Uterus (tissue), 3 donors: ENCODE measurements at regions not wholly inside any gene's neighbourhood (a gene's known extent, or its start where the extent isn't known, plus 50 kb on each side); places are given as distances from the start of the nearest gene placed in this dataset.

Experiments used
- DNase-seq, 2 donors: peaks; one replicate each; pipeline ENCODE4 v3.0.0-alpha.2; 2019 to 2020
- H3K27ac ChIP-seq, 2 donors: fragments of 200-600 bp; sonication (generic); 1 replicate in 1 of 2; 2 replicates in 1 of 2; pipeline ENCODE4 v1.5.1; 2016 to 2018
- H3K27me3 ChIP-seq, 2 donors: fragments of 200-600 bp; sonication (generic); one replicate each; pipeline ENCODE4 v1.5.1; 2018 to 2019; ENCODE audit warnings: control low read depth in 1 of 2
- H3K36me3 ChIP-seq, 2 donors: fragments of 200-600 bp; sonication (generic); one replicate each; pipeline ENCODE4 v1.5.1; 2019; ENCODE audit warnings: control low read depth in 1 of 2
- H3K4me1 ChIP-seq, 2 donors: fragments of 200-600 bp; sonication (generic); one replicate each; pipeline ENCODE4 v1.5.1; 2018 to 2019; ENCODE audit warnings: control low read depth in 1 of 2
- H3K4me3 ChIP-seq, 2 donors: fragments of 200-600 bp; sonication (generic); 1 replicate in 1 of 2; 2 replicates in 1 of 2; pipeline ENCODE4 v1.5.1; 2018 to 2019; ENCODE audit warnings: mild to moderate bottlenecking in 1 of 2
- H3K9me3 ChIP-seq, 2 donors: fragments of 200-600 bp; sonication (generic); one replicate each; pipeline ENCODE4 v1.5.1; 2019; ENCODE audit warnings: control low read depth in 1 of 2
- CTCF ChIP-seq, 4 experiments: fragments of 200-600 bp in 2 of 4; fragments of 450-650 bp in 2 of 4; sonication (generic) in 2 of 4; IDR thresholded peaks; one replicate each; pipeline ENCODE4 v1.5.1; 2016 to 2019; ENCODE audit warnings: antibody characterized with exemption in 4 of 4, mild to moderate bottlenecking in 2 of 4, moderate library complexity in 1 of 4
- POLR2A ChIP-seq, 2 donors: fragments of 450-650 bp; IDR thresholded peaks; one replicate each; pipeline ENCODE4 v1.6.1; 2016; ENCODE audit warnings: antibody characterized with exemption in 2 of 2, mild to moderate bottlenecking in 1 of 2, moderate library complexity in 1 of 2
- intact Hi-C: fragments of 100-400 bp; cut with DNase I; formaldehyde crosslinking; loops from one replicate; pipeline ENCODE4 v1.15.1; 2023; ENCODE audit warnings: low total_unique reads
- donor health status: DM: yes; HTN: yes; CAD: no.

DNA sequence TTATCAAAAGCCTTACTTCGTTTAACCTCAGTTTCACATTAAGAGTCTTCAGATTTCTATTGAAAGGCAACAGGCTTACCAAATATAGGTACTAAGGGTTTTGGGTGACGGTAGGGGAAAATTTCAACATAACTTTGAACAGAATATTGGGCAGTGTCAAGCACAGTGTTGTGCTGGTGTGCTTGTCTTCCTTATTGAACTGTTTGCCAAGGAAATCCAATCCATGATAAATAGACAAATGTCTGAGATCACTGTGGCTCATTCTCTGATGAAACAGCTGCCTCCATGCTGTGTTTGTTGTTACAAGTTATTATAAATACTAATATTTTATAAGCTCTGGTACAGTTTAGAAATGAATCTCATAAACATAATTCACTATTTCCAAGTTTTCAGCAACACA lies 730.1 kb downstream of the NR2F1-AS1 start:
- no peaks in the 10 kb centered on the region for H3K4me1 ChIP-seq
- no peaks in the 10 kb centered on the region for H3K27me3 ChIP-seq
- DNase-seq: no peak
- H3K4me3 ChIP-seq: no peak overlapping the region
- intact Hi-C loops: no loop called here
- TF ChIP-seq POLR2A (IDR thresholded peaks at IDR 0.05): no peak
- TF ChIP-seq CTCF (IDR thresholded peaks at IDR 0.05): no peak
- no peaks in the 10 kb centered on the region for H3K36me3 ChIP-seq
- H3K27ac ChIP-seq: no peak overlapping the region
- H3K9me3 ChIP-seq: no peaks in the 10 kb centered on the region

- Histone ChIP-seq H3K4me1 (no peaks in the 10 kb centered on the region), H3K36me3 (no peaks in the 10 kb centered on the region), H3K27me3 (no peaks in the 10 kb centered on the region), H3K9me3 (no peaks in the 10 kb centered on the region), H3K4me3 (no peak overlapping the region), H3K27ac (no peak overlapping the region)
- no peak for DNase-seq
- TF ChIP-seq CTCF (IDR thresholded peaks at IDR 0.05): no peak
- intact Hi-C loops: no loop called here
Measured at GRCh38 chr5:92849756-92850155, 731.3 kb downstream of the NR2F1-AS1 start.

GRCh38 chr5:92841604-92842155 lies 739.3 kb downstream of the NR2F1-AS1 start:
- Histone ChIP-seq H3K4me3 (no peak overlapping the region), H3K36me3 (no peaks in the 10 kb centered on the region), H3K9me3 (no peaks in the 10 kb centered on the region), H3K27ac (no peak overlapping the region), H3K27me3 (no peaks in the 10 kb centered on the region), H3K4me1 (no peaks in the 10 kb centered on the region)
- TF ChIP-seq CTCF (IDR thresholded peaks at IDR 0.05) (no peak), POLR2A (IDR thresholded peaks at IDR 0.05) (no peak)
- DNase-seq: no peak
- intact Hi-C loops: no loop called here

GRCh38 chr5:92838253-92838652 lies 742.8 kb downstream of the NR2F1-AS1 start:
- TF ChIP-seq POLR2A (IDR thresholded peaks at IDR 0.05): no peak
- TF ChIP-seq CTCF (IDR thresholded peaks at IDR 0.05): no peak
- DNase-seq: no peak
- intact Hi-C loops: no loop called here
- H3K4me3 ChIP-seq: no peak overlapping the region
- H3K4me1 ChIP-seq: no peaks in the 10 kb centered on the region
- no peaks in the 10 kb centered on the region for H3K27me3 ChIP-seq
- H3K27ac ChIP-seq: no peak overlapping the region
- H3K9me3 ChIP-seq: no peaks in the 10 kb centered on the region
- no peaks in the 10 kb centered on the region for H3K36me3 ChIP-seq

DNA sequence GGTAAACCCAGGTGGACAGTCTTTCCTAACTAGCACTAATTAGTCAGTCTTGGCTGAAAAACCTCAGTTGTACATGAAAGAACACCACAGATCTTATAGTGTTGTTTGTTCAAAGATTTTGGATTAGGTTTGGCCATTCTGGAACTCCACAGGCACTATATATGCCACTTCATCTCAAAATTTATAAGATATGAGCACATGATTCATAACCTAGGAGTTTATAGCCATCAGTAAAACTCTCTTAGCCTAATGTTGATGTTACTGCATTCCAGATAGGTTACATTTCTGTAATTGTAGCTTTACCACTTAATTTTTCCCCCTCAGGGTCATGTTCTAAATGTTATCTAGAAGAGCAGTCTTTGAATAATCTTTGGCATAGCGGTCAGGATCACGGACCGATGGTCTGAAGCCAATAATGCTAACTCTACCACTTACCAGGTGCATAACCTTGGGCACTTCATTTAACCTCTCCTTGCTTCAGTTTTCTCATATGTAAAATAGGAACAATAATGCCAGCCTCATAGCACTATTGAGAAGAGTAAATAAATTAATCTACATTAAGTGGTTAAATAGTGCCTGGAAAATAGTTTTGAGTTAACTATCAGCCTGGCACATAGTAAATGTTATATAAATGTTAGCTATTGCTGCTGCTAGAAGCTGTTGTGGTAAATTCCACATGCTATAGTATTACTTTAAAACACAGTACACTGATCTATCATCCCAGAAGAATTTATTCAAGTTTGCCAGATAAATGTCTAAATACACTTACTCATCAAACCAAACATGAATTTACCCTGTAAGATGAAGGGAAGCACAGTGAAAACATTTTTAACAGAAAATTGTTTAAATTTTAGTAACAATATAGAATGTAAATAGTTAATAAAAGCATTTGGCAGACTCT lies 743.9 kb downstream of the NR2F1-AS1 start:
- TF ChIP-seq POLR2A (IDR thresholded peaks at IDR 0.05) (no peak), CTCF (IDR thresholded peaks at IDR 0.05) (no peak)
- no peaks in the 10 kb centered on the region for H3K4me1 ChIP-seq
- no peak overlapping the region for H3K27ac ChIP-seq
- no peaks in the 10 kb centered on the region for H3K36me3 ChIP-seq
- H3K4me3 ChIP-seq: no peak overlapping the region
- no peak for DNase-seq
- no peaks in the 10 kb centered on the region for H3K27me3 ChIP-seq
- H3K9me3 ChIP-seq: no peaks in the 10 kb centered on the region
- intact Hi-C loops: no loop called here
